GM10248 (cell line): ENCODE measurements at regions not wholly inside any gene's neighbourhood (a gene's known extent, or its start where the extent isn't known, plus 50 kb on each side); places are given as distances from the start of the nearest gene placed in this dataset.
"Not testable (repeated sequence)": the region's sequence is repeated elsewhere in the genome, so short reads cannot be mapped to it uniquely, and the experiment has no call there.

Experiments
- CTCF ChIA-PET: fragments of 300-600 bp; sonication (Branson Sonifier 250); formaldehyde crosslinking; extraction: SDS; loops from one replicate; lab custom pipeline; 2021; ENCODE audit warnings: antibody characterized with exemption; lab: Yijun Ruan, JAX
- POLR2A ChIA-PET: fragments of 350-650 bp; sonication (Branson Sonifier 250); formaldehyde crosslinking; extraction: SDS; loops from one replicate; lab custom pipeline; 2020; ENCODE audit warnings: antibody characterized with exemption; lab: Yijun Ruan, JAX
- DNase-seq: peaks from one replicate; pipeline ENCODE4 v3.0.0; 2012; ENCODE audit errors: extremely low spot score
- TF ChIP-seq, protein P1 (sequence below): IDR thresholded peaks from 2 replicates; pipeline ENCODE4 v1.5.1; 2012; ENCODE audit warnings: mild to moderate bottlenecking, low read depth; ENCODE audit errors: extremely low read depth, missing control alignments, control extremely low read depth

DNA sequence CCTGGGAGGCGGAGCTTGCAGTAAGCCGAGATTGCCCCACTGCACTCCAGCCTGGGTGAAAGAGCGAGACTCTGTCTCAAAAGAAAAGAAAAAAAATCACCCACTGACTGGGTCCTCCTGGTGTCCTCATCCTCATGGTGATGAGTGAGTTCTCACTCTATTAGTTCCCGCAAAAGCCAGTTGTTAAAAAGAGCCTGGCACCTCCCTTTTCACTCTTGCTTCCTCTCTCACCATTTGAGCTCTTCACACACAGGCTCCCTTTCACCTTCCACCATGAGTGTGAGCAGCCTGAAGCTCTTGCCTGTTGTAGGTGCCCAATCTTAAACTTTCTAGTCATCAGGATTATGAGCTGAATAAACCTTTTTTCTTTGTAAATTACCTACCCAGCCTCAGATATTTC lies 176.4 kb downstream of the SLC38A4 start:
- TF ChIP-seq, protein P1, sequence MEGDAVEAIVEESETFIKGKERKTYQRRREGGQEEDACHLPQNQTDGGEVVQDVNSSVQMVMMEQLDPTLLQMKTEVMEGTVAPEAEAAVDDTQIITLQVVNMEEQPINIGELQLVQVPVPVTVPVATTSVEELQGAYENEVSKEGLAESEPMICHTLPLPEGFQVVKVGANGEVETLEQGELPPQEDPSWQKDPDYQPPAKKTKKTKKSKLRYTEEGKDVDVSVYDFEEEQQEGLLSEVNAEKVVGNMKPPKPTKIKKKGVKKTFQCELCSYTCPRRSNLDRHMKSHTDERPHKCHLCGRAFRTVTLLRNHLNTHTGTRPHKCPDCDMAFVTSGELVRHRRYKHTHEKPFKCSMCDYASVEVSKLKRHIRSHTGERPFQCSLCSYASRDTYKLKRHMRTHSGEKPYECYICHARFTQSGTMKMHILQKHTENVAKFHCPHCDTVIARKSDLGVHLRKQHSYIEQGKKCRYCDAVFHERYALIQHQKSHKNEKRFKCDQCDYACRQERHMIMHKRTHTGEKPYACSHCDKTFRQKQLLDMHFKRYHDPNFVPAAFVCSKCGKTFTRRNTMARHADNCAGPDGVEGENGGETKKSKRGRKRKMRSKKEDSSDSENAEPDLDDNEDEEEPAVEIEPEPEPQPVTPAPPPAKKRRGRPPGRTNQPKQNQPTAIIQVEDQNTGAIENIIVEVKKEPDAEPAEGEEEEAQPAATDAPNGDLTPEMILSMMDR, result no peak
- ChIA-PET CTCF (interaction anchor here (1.8 to 2.6 kb wide), 2 partner anchors 12 to 17 kb away, joined by 5 to 7 read pairs; no protein-coding TSS in a partner anchor), POLR2A (no interaction called here)
- no peak for DNase-seq

DNA sequence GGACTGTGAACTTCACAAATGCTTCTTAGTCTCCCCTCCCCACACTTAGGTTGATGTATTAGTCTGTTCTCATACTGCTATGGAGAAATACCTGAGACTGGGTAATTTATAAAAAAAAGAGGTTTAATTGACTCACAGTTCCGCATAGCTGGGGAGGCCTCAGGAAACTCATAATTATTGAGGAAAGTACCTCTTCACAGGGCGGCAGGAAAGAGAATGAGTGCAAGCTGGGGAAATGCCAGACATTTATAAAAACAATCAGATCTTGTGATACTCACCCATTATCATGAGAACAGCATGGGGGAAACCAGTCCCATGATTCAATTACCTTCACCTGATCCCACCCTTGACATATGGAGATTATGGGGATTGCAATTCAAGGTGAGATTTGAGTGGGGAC lies 178.8 kb downstream of the SLC38A4 start:
- no peak for DNase-seq
- TF ChIP-seq, protein P1, result no peak
- CTCF ChIA-PET, result no interaction called here
- POLR2A ChIA-PET, result no interaction called here

- CTCF ChIA-PET, POLR2A ChIA-PET: not testable (repeated sequence)
Observed at GRCh38 chr12:46641649-46642048, 184.1 kb downstream of the SLC38A4 start.

DNA sequence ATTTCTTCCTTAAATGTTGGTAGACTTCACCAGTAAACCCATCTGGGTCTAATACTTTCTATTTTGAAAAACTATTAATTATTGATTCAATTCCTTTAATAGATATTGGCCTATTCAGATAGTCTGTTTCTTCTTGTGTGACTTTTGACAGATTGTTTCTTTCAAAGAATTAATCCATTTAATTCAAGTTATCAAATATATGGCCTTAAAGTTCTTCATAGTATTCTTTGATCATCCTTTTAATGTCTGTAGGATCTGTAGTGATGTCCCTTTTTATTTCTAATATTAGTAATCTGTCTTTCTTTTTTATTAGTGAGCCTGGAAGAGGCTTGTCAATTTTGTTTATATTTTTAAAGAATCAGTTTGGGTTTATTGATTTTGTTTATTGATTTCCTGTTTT lies 190.0 kb downstream of the SLC38A4 start:
- TF ChIP-seq, protein P1, result no peak
- CTCF ChIA-PET, result no interaction called here
- POLR2A ChIA-PET, result no interaction called here
- DNase-seq, result no peak

More at GRCh38 chr12:46641649-46642048, 184.1 kb downstream of the SLC38A4 start:
- DNase-seq, result not testable (repeated sequence)

DNA sequence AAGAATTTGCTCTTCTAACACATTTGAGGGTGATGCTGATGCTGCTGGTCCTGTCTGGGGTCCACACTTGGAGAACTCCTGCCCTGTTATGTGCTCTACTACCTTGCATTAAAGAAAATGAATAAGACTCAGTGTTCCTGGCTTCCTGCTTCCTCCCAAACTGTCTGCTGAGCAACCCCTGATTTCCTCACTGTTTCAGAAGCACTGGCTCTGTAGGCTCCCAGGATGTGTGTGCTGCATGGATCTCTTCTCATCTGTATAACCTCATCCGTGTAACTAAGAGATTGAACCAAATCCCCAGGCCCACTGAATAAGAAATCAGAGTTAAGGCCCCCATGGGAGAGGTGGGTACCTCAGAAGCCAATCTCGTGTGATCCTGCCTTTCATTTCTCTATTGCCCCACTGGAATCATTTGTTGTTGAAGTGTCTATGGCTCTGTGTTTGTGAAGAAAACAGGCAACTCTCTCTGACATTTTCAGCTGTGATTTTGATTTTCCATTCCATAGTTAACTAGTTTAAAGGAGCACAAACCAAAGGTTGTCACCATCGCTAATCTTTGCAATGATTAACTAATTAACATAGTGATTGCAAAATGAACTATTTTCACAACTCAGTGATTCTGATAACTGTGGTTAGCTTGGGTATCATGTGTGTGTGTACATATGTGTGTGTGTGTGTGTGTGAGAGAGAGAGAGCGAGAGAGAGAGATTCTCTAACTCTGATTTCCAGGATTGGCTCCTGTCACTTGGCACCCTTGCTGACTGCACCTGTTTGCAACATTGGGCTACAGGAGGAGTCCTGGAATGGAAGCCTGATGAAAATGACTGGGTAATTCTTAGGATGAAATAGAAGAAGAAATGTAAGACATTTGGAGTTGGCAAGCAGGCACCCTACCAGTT lies 196.2 kb downstream of the SLC38A4 start:
- CTCF ChIA-PET, result no interaction called here
- no peak for DNase-seq
- TF ChIP-seq, protein P1, result no peak
- POLR2A ChIA-PET, result no interaction called here

DNA sequence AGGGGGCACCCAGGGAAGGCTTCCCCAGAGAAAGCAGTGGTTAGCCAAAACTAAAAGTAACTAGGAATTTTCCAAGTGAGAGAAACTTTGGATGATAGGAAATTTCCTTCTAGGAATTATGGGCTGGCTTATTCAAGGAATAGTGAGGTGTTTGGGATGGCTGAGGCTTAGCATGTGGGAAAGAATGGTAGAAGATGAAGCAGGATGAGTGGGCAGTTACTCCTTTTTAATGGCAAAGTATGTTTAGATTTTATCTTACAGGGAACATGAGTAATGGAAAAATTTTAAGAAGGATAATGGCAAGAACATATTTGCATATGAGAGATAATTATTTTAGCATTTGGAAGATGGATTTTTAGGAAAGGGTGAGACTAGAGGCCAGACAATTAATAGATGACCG lies 197.6 kb downstream of the SLC38A4 start:
- CTCF ChIA-PET, result no interaction called here
- DNase-seq, result no peak
- POLR2A ChIA-PET, result no interaction called here
- TF ChIP-seq, protein P1, result no peak

DNA sequence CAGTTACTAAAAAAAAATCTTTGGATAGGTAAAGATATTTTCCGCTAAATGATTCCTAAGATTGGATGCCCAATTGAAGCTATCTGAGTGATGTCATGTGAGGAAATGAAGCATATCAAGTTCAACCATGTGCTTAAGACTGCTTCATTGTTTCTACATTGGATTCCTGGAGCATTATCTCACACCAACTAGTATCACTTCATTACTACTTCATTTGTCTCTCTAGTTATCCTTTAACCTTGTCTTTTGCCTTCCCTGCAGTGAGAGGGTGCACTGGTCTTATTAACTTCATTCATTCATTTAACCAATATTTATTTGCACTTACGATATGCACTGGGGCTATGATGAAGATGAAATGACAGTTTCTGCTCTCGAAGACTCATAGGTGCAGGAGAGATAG lies 198.1 kb downstream of the SLC38A4 start:
- CTCF ChIA-PET, result no interaction called here
- TF ChIP-seq, protein P1, result no peak
- DNase-seq, result no peak
- POLR2A ChIA-PET, result no interaction called here

- CTCF ChIA-PET, POLR2A ChIA-PET, DNase-seq: not testable (repeated sequence)
Observed at GRCh38 chr12:46619474-46619873, 206.3 kb downstream of the SLC38A4 start.

- POLR2A ChIA-PET, CTCF ChIA-PET, DNase-seq: not testable (repeated sequence)
Observed at GRCh38 chr12:46617737-46618136, 208.1 kb downstream of the SLC38A4 start.
